ENCODE measurements at regions not wholly inside any gene's neighbourhood (a gene's known extent, or its start where the extent isn't known, plus 50 kb on each side); places are given as distances from the start of the nearest gene placed in this dataset.

DNA sequence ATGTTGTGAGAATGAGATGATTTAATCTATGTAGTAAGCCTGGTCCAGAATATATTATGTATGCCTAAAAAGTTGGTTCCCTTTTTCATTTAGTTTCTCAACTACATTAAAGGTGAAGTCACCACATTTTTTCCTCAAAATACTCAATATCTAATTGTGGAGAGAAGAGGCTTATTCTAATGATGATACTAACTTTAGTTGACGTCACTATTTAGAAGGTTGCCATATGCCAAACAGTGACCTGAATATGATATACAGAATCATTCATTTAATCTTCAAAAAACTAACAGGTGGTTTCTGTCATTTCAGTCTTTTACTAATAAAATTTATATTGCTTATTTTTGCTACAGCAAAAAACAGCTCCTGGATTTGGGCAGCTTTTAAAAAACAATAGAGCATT is 480.7 kb upstream of the NWD2 start:
- Histone ChIP-seq H3K9me3 (no peaks in the 10 kb centered on the region), H3K36me3 (no peaks in the 10 kb centered on the region), H3K4me3 (no peak overlapping the region), H3K27ac (no peak overlapping the region), H3K27me3 (replicated peaks in 1 of 7) (no peaks in the 10 kb centered on the region), H3K4me1 (no peaks in the 10 kb centered on the region)
- intact Hi-C loops (cut with DNase I; ENCODE audit: low total_unique reads) = no loop called here
- DNase-seq = no peak
- 73 to 87% (median 84%) methylated on average over 1 of the region's 1 CpG for WGBS, 5 donors
- no peak for TF ChIP-seq POLR2AphosphoS5 (IDR thresholded peaks at IDR 0.05)
- no peak for TF ChIP-seq POLR2A (IDR thresholded peaks at IDR 0.05)
- TF ChIP-seq, protein P1, sequence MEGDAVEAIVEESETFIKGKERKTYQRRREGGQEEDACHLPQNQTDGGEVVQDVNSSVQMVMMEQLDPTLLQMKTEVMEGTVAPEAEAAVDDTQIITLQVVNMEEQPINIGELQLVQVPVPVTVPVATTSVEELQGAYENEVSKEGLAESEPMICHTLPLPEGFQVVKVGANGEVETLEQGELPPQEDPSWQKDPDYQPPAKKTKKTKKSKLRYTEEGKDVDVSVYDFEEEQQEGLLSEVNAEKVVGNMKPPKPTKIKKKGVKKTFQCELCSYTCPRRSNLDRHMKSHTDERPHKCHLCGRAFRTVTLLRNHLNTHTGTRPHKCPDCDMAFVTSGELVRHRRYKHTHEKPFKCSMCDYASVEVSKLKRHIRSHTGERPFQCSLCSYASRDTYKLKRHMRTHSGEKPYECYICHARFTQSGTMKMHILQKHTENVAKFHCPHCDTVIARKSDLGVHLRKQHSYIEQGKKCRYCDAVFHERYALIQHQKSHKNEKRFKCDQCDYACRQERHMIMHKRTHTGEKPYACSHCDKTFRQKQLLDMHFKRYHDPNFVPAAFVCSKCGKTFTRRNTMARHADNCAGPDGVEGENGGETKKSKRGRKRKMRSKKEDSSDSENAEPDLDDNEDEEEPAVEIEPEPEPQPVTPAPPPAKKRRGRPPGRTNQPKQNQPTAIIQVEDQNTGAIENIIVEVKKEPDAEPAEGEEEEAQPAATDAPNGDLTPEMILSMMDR (IDR thresholded peaks at IDR 0.05 in 8 of 11, conservative IDR thresholded peaks at IDR 0.05 in 3 of 11) = no peak

DNA sequence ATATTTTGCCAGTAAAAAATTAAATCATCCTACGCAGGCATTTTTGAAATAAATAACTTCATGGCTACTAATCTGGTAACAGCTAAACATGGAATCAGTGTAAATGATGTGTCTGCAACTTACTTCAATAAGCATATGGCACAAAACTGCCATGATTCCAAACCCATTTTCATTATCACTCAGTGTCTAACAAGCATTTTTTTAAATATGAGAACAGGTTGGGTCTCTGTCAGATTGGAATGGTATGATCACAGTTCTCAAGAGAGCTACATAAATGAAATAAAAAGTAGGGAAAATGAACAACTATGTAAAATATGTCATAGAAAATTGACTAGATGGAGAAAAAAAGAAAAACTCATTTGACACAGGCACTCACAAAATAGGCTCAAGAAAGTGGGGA is 476.9 kb upstream of the NWD2 start:
- Histone ChIP-seq H3K4me3 (no peak overlapping the region), H3K9me3 (no peaks in the 10 kb centered on the region), H3K4me1 (no peaks in the 10 kb centered on the region), H3K27ac (no peak overlapping the region), H3K27me3 (replicated peaks in 1 of 7) (no peaks in the 10 kb centered on the region), H3K36me3 (no peaks in the 10 kb centered on the region)
- intact Hi-C loops (cut with DNase I; ENCODE audit: low total_unique reads) = no loop called here
- TF ChIP-seq, protein P1 (IDR thresholded peaks at IDR 0.05 in 8 of 11, conservative IDR thresholded peaks at IDR 0.05 in 3 of 11) = no peak
- no peak for TF ChIP-seq POLR2AphosphoS5 (IDR thresholded peaks at IDR 0.05)
- TF ChIP-seq POLR2A (IDR thresholded peaks at IDR 0.05) = no peak
- 88 to 96% (median 94%) methylated on average over 1 of the region's 1 CpG for WGBS, 5 donors
- DNase-seq = no peak

GRCh38 chr4:36771411-36772153 is 473.0 kb upstream of the NWD2 start:
- Histone ChIP-seq H3K9me3 (no peaks in the 10 kb centered on the region), H3K4me1 (no peaks in the 10 kb centered on the region), H3K27me3 (replicated peaks in 1 of 7) (no peaks in the 10 kb centered on the region), H3K27ac (no peak overlapping the region), H3K36me3 (no peaks in the 10 kb centered on the region), H3K4me3 (no peak overlapping the region)
- TF ChIP-seq, protein P1 (IDR thresholded peaks at IDR 0.05 in 8 of 11, conservative IDR thresholded peaks at IDR 0.05 in 3 of 11) = no peak
- TF ChIP-seq POLR2A (IDR thresholded peaks at IDR 0.05) (no peak), POLR2AphosphoS5 (IDR thresholded peaks at IDR 0.05) (no peak)
- 53 to 75% (median 60%) methylated on average over 2 of the region's 2 CpGs for WGBS, 5 donors
- intact Hi-C loops (cut with DNase I; ENCODE audit: low total_unique reads) = no loop called here
- DNase-seq = no peak

- Histone ChIP-seq H3K36me3 (no peaks in the 10 kb centered on the region), H3K27ac (no peak overlapping the region), H3K4me1 (no peaks in the 10 kb centered on the region), H3K9me3 (no peaks in the 10 kb centered on the region), H3K4me3 (no peak overlapping the region), H3K27me3 (replicated peaks in 1 of 7) (no peaks in the 10 kb centered on the region)
- no peak for DNase-seq
- intact Hi-C loops (cut with DNase I; ENCODE audit: low total_unique reads) = no loop called here
- TF ChIP-seq POLR2AphosphoS5 (IDR thresholded peaks at IDR 0.05) = no peak
These were observed 472.4 kb upstream of the NWD2 start for GRCh38 chr4:36772154-36772516.

- Histone ChIP-seq H3K4me3 (no peak overlapping the region), H3K36me3 (no peaks in the 10 kb centered on the region), H3K9me3 (no peaks in the 10 kb centered on the region), H3K4me1 (no peaks in the 10 kb centered on the region), H3K27ac (no peak overlapping the region), H3K27me3 (replicated peaks in 1 of 7) (no peaks in the 10 kb centered on the region)
- no peak for TF ChIP-seq POLR2A (IDR thresholded peaks at IDR 0.05)
- TF ChIP-seq, protein P1 (IDR thresholded peaks at IDR 0.05 in 8 of 11, conservative IDR thresholded peaks at IDR 0.05 in 3 of 11) = no peak
- WGBS, 5 donors = 48 to 52% (median 50%) methylated on average over 2 of the region's 2 CpGs
- no peak for DNase-seq
- intact Hi-C loops (cut with DNase I; ENCODE audit: low total_unique reads) = no loop called here
These were observed 471.1 kb upstream of the NWD2 start for GRCh38 chr4:36773467-36773866.
